Chondrocyte (in vitro differentiated cells): ENCODE measurements at regions not wholly inside any gene's neighbourhood (a gene's known extent, or its start where the extent isn't known, plus 50 kb on each side); places are given as distances from the start of the nearest gene placed in this dataset.

Experiments
- DNase-seq: peaks from one replicate; pipeline ENCODE4 v3.0.0; 2021; ENCODE audit warnings: mixed read lengths, low spot score
- H3K27ac Mint-ChIP-seq: one replicate; pipeline ENCODE4 v1.8.0; 2021; ENCODE audit warnings: mild to moderate bottlenecking, moderate library complexity, mixed read lengths; ENCODE audit not compliant: unreplicated experiment
- H3K27me3 Mint-ChIP-seq: 2 replicates; pipeline ENCODE4 v1.8.0; 2021; ENCODE audit warnings: low read depth, mixed read lengths
- H3K36me3 Mint-ChIP-seq: 2 replicates; pipeline ENCODE4 v1.8.0; 2021; ENCODE audit warnings: low read depth, mixed read lengths
- H3K4me1 Mint-ChIP-seq: 2 replicates; pipeline ENCODE4 v1.8.0; 2021; ENCODE audit warnings: low read depth, mild to moderate bottlenecking, mixed read lengths
- H3K4me3 Mint-ChIP-seq: one replicate; pipeline ENCODE4 v1.8.0; 2021; ENCODE audit warnings: mild to moderate bottlenecking, moderate library complexity, mixed read lengths; ENCODE audit not compliant: unreplicated experiment
- H3K9me3 Mint-ChIP-seq: 2 replicates; pipeline ENCODE4 v1.8.0; 2021; ENCODE audit warnings: low read depth, mixed read lengths
- CTCF ChIP-seq: fragments of 200-600 bp; sonication (generic); IDR thresholded peaks from 2 replicates; pipeline ENCODE4 v1.5.0; 2021; ENCODE audit warnings: antibody characterized with exemption, mild to moderate bottlenecking, moderate library complexity

GRCh38 chr3:163533381-163533780 lies 1544.9 kb downstream of the SI start:
- Mint-ChIP-seq H3K36me3 (no peaks in the 10 kb centered on the region), H3K4me1 (no peaks in the 10 kb centered on the region), H3K9me3 (peaks cover 4% of the 10 kb centered on the region), H3K4me3 (no peak overlapping the region), H3K27me3 (no peaks in the 10 kb centered on the region), H3K27ac (no peak overlapping the region)
- no peak for DNase-seq
- no peak for TF ChIP-seq CTCF

GRCh38 chr3:163523375-163523774 lies 1554.9 kb downstream of the SI start:
- H3K27me3 Mint-ChIP-seq = no peaks in the 10 kb centered on the region
- H3K4me3 Mint-ChIP-seq = no peak overlapping the region
- no peaks in the 10 kb centered on the region for H3K9me3 Mint-ChIP-seq
- no peak overlapping the region for H3K27ac Mint-ChIP-seq
- DNase-seq = no peak
- peaks cover 6% of the 10 kb centered on the region for H3K4me1 Mint-ChIP-seq
- no peaks in the 10 kb centered on the region for H3K36me3 Mint-ChIP-seq
- no peak for TF ChIP-seq CTCF

GRCh38 chr3:163521261-163521660 lies 1557.0 kb downstream of the SI start:
- Mint-ChIP-seq H3K27me3 (no peaks in the 10 kb centered on the region), H3K4me1 (peaks cover 6% of the 10 kb centered on the region), H3K9me3 (no peaks in the 10 kb centered on the region), H3K36me3 (no peaks in the 10 kb centered on the region), H3K27ac (no peak overlapping the region), H3K4me3 (no peak overlapping the region)
- no peak for DNase-seq
- TF ChIP-seq CTCF = no peak

- no peaks in the 10 kb centered on the region for H3K36me3 Mint-ChIP-seq
- no peak for DNase-seq
- no peak for TF ChIP-seq CTCF
- no peaks in the 10 kb centered on the region for H3K27me3 Mint-ChIP-seq
- H3K9me3 Mint-ChIP-seq = no peaks in the 10 kb centered on the region
- no peak overlapping the region for H3K4me3 Mint-ChIP-seq
- no peak overlapping the region for H3K27ac Mint-ChIP-seq
- peaks cover 6% of the 10 kb centered on the region for H3K4me1 Mint-ChIP-seq
Measured at GRCh38 chr3:163518065-163518464, 1560.2 kb downstream of the SI start.

GRCh38 chr3:163513149-163513657 lies 1565.1 kb downstream of the SI start:
- no peaks in the 10 kb centered on the region for H3K9me3 Mint-ChIP-seq

More at GRCh38 chr3:163513149-163513657, 1565.1 kb downstream of the SI start:
- no peaks in the 10 kb centered on the region for H3K36me3 Mint-ChIP-seq
- no peak for DNase-seq
- no peak overlapping the region for H3K4me3 Mint-ChIP-seq
- no peak for TF ChIP-seq CTCF
- H3K4me1 Mint-ChIP-seq = no peaks in the 10 kb centered on the region
- H3K27me3 Mint-ChIP-seq = no peaks in the 10 kb centered on the region
- no peak overlapping the region for H3K27ac Mint-ChIP-seq
